ENCODE measurements at regions not wholly inside any gene's neighbourhood (a gene's known extent, or its start where the extent isn't known, plus 50 kb on each side); places are given as distances from the start of the nearest gene placed in this dataset.

DNA sequence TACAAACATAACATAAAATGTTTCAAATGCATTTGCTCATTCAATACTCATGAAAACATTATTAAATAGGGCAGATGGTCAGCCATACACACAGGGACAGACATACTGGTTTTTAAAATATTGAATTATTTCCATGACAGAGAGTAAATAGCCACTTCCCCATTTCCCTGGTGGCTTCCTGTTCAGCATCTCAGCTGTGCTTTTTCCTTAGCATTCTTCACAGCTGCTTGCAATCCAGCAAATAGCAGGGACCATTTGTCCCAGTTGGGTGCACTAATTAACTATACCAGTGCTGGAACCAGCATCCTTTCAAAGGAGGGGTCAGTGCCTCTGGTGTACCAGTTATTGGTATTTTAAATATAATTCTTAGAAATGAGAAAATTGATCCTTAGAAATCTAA is 964.7 kb downstream of the RAB28 start:
- no peak for FAIRE-seq
- DNase-seq, result no peak
- H3K36me3 ChIP-seq (ENCODE audit: control insufficient read depth in 3 of 3, insufficient read depth in 2 of 3, low read depth in 1 of 3, low read length in 3 of 3), result no peaks in the 10 kb centered on the region
- H3K27ac ChIP-seq (ENCODE audit: low read depth in 1 of 3, low read length in 2 of 3), result no peak overlapping the region
- H3K4me3 ChIP-seq (ENCODE audit: low read depth in 1 of 3, low read length in 3 of 3), result no peak overlapping the region
- peaks cover 0 to 2% (median 0%) of the 10 kb centered on the region in 3 donors for H3K4me1 ChIP-seq (ENCODE audit: control insufficient read depth in 3 of 3, insufficient read depth in 2 of 3, low read depth in 1 of 3, low read length in 2 of 3)
- no peaks in the 10 kb centered on the region for H3K27me3 ChIP-seq (ENCODE audit: control insufficient read depth in 3 of 3, insufficient read depth in 3 of 3, low read length in 3 of 3)
- H3K9me3 ChIP-seq (ENCODE audit: control insufficient read depth in 2 of 2, insufficient read depth in 1 of 2, low read depth in 1 of 2, low read length in 1 of 2), result peaks cover 0 to 13% of the 10 kb centered on the region in 2 donors

DNA sequence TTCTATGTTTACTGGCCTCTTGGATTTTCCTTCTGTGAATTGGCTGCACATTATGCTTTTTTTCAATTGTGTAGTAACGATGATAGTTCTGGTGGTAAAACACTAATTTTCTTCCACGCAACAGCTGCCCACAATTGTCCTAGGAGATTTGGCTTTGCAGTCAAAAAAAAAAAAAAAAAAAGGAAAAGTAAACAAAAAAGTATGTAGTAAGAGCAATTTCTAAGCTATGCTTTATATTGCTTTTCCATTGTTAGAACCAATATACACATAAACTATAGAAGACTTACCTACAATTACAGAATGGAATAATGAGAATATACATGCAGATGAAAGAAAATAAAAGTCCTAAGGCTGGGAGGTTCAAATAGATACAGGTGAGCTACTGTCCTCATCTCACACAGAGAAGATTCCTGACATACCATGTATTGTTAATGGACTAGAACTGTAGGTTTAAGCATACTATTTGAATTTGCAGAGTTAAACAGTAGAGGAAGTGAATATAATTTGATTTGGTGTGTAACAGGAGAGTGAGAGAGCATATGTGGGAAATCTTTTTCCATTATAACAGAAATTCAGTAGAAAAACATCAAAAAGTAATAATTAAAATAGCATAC is 976.2 kb downstream of the RAB28 start:
- DNase-seq (no peak), FAIRE-seq (no peak)
- Histone ChIP-seq H3K4me1 (ENCODE audit: control insufficient read depth in 3 of 3, insufficient read depth in 2 of 3, low read depth in 1 of 3, low read length in 2 of 3) (no peaks in the 10 kb centered on the region), H3K27ac (ENCODE audit: low read depth in 1 of 3, low read length in 2 of 3) (no peak overlapping the region), H3K36me3 (ENCODE audit: control insufficient read depth in 3 of 3, insufficient read depth in 2 of 3, low read depth in 1 of 3, low read length in 3 of 3) (no peaks in the 10 kb centered on the region), H3K4me3 (ENCODE audit: low read depth in 1 of 3, low read length in 3 of 3) (no peak overlapping the region), H3K9me3 (ENCODE audit: control insufficient read depth in 2 of 2, insufficient read depth in 1 of 2, low read depth in 1 of 2, low read length in 1 of 2) (peaks cover 0 to 3% of the 10 kb centered on the region in 2 donors), H3K27me3 (ENCODE audit: control insufficient read depth in 3 of 3, insufficient read depth in 3 of 3, low read length in 3 of 3) (no peaks in the 10 kb centered on the region)
- 41 to 60% (median 50%) methylated on average over 2 of the region's 2 CpGs for WGBS, 3 donors

DNA sequence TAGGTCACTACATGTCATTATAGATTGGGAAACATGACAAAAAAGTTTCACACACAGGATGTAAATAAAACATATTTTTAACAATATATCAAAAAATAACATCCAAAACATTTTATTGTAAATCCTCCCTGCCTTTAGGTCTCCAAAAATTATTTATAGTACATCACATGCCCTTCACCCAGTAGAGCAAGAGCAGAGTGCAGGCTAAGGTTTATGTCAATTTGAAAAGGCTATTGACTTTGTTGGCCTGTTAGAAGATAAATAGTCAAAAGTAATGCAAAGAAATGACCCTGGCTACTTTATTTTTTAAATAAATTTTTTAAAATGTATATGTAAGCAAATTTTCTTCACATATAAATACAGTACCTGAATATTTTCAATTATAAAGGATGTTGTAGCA is 983.7 kb downstream of the RAB28 start:
- FAIRE-seq, result no peak
- no peak overlapping the region for H3K4me3 ChIP-seq (ENCODE audit: low read depth in 1 of 3, low read length in 3 of 3)

DNA sequence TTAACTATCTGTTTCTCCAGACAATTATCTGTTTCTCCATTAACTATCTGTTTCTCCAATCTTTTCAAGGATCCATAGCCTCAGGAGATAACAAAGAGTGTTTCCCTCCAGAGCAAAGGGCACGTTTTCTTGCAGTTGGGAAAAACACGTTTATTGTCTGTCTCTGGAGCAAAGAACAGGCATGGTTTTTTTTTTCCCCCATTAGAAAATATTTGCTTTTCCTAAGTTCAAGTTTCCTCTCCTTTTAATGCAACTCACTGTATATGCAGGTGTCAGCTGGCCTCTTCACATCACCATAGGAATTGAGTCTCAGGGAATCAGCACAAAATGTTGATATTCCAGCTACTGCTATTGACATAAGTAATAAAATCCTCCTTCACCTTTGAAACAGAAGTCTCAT is 984.4 kb downstream of the RAB28 start:
- Histone ChIP-seq H3K9me3 (ENCODE audit: control insufficient read depth in 2 of 2, insufficient read depth in 1 of 2, low read depth in 1 of 2, low read length in 1 of 2) (peaks cover 0 to 12% of the 10 kb centered on the region in 2 donors), H3K4me3 (ENCODE audit: low read depth in 1 of 3, low read length in 3 of 3) (no peak overlapping the region), H3K27ac (ENCODE audit: low read depth in 1 of 3, low read length in 2 of 3) (peak overlapping the region in 1 of 3 donors; percentile 34), H3K36me3 (ENCODE audit: control insufficient read depth in 3 of 3, insufficient read depth in 2 of 3, low read depth in 1 of 3, low read length in 3 of 3) (no peaks in the 10 kb centered on the region), H3K4me1 (ENCODE audit: control insufficient read depth in 3 of 3, insufficient read depth in 2 of 3, low read depth in 1 of 3, low read length in 2 of 3) (peaks cover 0 to 15% (median 0%) of the 10 kb centered on the region in 3 donors), H3K27me3 (ENCODE audit: control insufficient read depth in 3 of 3, insufficient read depth in 3 of 3, low read length in 3 of 3) (no peaks in the 10 kb centered on the region)
- WGBS, 3 donors, result 6 to 24% (median 9%) methylated on average over 2 of the region's 2 CpGs
- DNase-seq (peak in 1 of 2 donors; percentile 86), FAIRE-seq (no peak)

More for the DNA sequence above, 983.7 kb downstream of the RAB28 start:
- Histone ChIP-seq H3K27me3 (ENCODE audit: control insufficient read depth in 3 of 3, insufficient read depth in 3 of 3, low read length in 3 of 3) (no peaks in the 10 kb centered on the region), H3K36me3 (ENCODE audit: control insufficient read depth in 3 of 3, insufficient read depth in 2 of 3, low read depth in 1 of 3, low read length in 3 of 3) (no peaks in the 10 kb centered on the region), H3K27ac (ENCODE audit: low read depth in 1 of 3, low read length in 2 of 3) (peak overlapping the region in 1 of 3 donors; percentile 61), H3K9me3 (ENCODE audit: control insufficient read depth in 2 of 2, insufficient read depth in 1 of 2, low read depth in 1 of 2, low read length in 1 of 2) (peaks cover 0 to 12% of the 10 kb centered on the region in 2 donors), H3K4me1 (ENCODE audit: control insufficient read depth in 3 of 3, insufficient read depth in 2 of 3, low read depth in 1 of 3, low read length in 2 of 3) (peaks cover 0 to 11% (median 0%) of the 10 kb centered on the region in 3 donors)
- DNase-seq, result no peak

DNA sequence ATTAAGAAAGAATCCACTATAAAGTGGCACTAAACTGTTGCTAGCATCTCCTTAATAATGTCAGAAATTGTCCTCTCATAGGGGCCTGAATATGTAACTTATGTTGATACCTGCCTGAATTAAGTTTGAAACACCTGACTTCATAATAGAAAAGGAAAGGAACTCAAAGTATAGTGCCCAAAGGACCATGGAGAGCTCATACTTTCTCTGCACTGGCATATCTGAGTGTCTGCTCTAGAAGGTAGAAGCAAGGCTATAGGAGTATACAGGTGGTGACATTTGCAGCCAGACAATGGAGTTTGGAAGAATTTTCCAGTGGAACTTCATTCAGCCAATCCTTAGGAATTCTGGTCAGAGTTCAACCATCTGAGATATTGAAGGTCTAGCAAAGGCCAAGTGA is 988.9 kb downstream of the RAB28 start:
- Histone ChIP-seq H3K36me3 (ENCODE audit: control insufficient read depth in 3 of 3, insufficient read depth in 2 of 3, low read depth in 1 of 3, low read length in 3 of 3) (no peaks in the 10 kb centered on the region), H3K9me3 (ENCODE audit: control insufficient read depth in 2 of 2, insufficient read depth in 1 of 2, low read depth in 1 of 2, low read length in 1 of 2) (no peaks in the 10 kb centered on the region), H3K27ac (ENCODE audit: low read depth in 1 of 3, low read length in 2 of 3) (no peak overlapping the region), H3K27me3 (ENCODE audit: control insufficient read depth in 3 of 3, insufficient read depth in 3 of 3, low read length in 3 of 3) (no peaks in the 10 kb centered on the region), H3K4me1 (ENCODE audit: control insufficient read depth in 3 of 3, insufficient read depth in 2 of 3, low read depth in 1 of 3, low read length in 2 of 3) (peaks cover 0 to 10% (median 0%) of the 10 kb centered on the region in 3 donors), H3K4me3 (ENCODE audit: low read depth in 1 of 3, low read length in 3 of 3) (no peak overlapping the region)
- DNase-seq (no peak), FAIRE-seq (no peak)

DNA sequence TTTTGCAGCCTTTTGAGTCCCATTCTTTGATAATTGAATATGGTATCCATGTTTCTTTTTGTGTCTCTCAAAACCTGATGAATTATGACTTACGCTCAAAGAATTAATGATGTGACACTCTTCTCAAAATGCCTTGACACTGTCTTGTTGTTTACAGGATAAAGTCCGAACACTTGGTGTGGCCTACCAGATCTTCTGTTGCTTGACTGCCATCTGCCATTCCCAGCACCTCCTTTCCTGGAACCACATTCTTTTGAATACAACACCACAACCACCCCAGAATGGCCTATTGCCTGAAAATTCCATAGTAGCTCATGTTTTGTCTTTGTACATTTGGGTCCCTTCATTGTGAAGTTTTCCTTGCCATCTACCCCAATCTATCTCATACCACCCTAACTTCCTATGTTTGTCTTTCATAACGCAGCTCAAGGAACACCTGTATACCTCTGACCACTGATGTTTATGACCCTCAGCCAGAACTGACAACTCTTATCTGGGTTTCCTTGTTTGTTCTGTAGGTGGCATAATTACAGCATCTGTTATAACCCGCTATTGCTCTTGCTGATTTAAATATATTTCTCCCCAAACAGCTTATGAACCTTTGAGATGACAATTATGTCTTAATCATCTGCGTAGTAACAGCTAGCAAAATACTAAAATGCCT is 991.3 kb downstream of the RAB28 start:
- no peaks in the 10 kb centered on the region for H3K9me3 ChIP-seq (ENCODE audit: control insufficient read depth in 2 of 2, insufficient read depth in 1 of 2, low read depth in 1 of 2, low read length in 1 of 2)
- DNase-seq, result peak in 1 of 2 donors; percentile 54
- FAIRE-seq, result no peak
- 43 to 76% (median 60%) methylated on average over 5 of the region's 5 CpGs for WGBS, 3 donors
- H3K27ac ChIP-seq (ENCODE audit: low read depth in 1 of 3, low read length in 2 of 3), result no peak overlapping the region
- H3K27me3 ChIP-seq (ENCODE audit: control insufficient read depth in 3 of 3, insufficient read depth in 3 of 3, low read length in 3 of 3), result no peaks in the 10 kb centered on the region
- H3K4me3 ChIP-seq (ENCODE audit: low read depth in 1 of 3, low read length in 3 of 3), result no peak overlapping the region
- peaks cover 0 to 9% (median 0%) of the 10 kb centered on the region in 3 donors for H3K4me1 ChIP-seq (ENCODE audit: control insufficient read depth in 3 of 3, insufficient read depth in 2 of 3, low read depth in 1 of 3, low read length in 2 of 3)
- no peaks in the 10 kb centered on the region for H3K36me3 ChIP-seq (ENCODE audit: control insufficient read depth in 3 of 3, insufficient read depth in 2 of 3, low read depth in 1 of 3, low read length in 3 of 3)

DNA sequence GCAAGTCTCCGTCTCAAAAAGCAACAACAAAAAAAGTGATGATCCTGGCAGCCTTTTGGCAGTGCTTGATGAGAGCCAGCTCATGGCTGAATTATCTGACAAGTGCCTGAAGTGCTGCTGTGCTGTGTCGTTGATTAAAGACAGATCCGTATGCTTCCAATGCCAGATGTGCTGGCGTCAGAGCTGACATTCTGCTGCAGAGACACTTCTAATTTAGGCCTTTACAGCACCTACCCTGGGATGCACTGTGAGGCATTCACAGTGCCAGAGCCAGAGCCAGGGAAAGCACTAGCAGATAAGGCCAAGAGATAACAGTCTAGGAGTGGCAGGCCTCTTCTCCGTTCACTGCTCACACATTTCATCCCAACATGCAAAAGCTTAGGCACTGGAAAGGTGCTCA is 995.5 kb downstream of the RAB28 start:
- no peak overlapping the region for H3K27ac ChIP-seq (ENCODE audit: low read depth in 1 of 3, low read length in 2 of 3)
- FAIRE-seq (no peak), DNase-seq (no peak)
- H3K36me3 ChIP-seq (ENCODE audit: control insufficient read depth in 3 of 3, insufficient read depth in 2 of 3, low read depth in 1 of 3, low read length in 3 of 3), result no peaks in the 10 kb centered on the region
- no peak overlapping the region for H3K4me3 ChIP-seq (ENCODE audit: low read depth in 1 of 3, low read length in 3 of 3)
- H3K9me3 ChIP-seq (ENCODE audit: control insufficient read depth in 2 of 2, insufficient read depth in 1 of 2, low read depth in 1 of 2, low read length in 1 of 2), result peaks cover 0 to 1% of the 10 kb centered on the region in 2 donors
- peaks cover 0 to 5% (median 0%) of the 10 kb centered on the region in 3 donors for H3K4me1 ChIP-seq (ENCODE audit: control insufficient read depth in 3 of 3, insufficient read depth in 2 of 3, low read depth in 1 of 3, low read length in 2 of 3)
- 38 to 56% (median 47%) methylated on average over 5 of the region's 5 CpGs for WGBS, 3 donors
- H3K27me3 ChIP-seq (ENCODE audit: control insufficient read depth in 3 of 3, insufficient read depth in 3 of 3, low read length in 3 of 3), result no peaks in the 10 kb centered on the region

DNA sequence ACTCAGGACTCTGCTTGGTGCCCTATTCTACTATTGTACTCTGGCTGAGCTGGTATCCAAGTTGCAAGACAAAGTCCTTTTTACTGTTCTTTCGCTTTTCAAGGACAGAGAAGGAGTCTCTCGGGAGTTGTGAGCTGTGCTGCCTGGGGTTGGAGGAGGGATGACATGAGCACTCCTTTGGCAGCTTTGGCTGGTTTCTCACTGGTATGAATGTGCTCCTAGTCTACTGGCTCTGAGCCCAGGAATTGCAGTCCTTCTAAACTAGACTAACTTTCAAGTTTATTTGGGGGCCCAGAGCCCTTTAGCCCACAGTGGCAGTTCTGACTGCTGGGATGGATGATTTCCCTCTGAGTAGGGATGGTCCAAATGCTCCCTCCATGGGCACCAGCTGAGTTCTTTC is 997.1 kb downstream of the RAB28 start:
- FAIRE-seq (no peak), DNase-seq (no peak)
- WGBS, 3 donors, result 40 to 72% (median 68%) methylated on average over 2 of the region's 2 CpGs
- H3K27ac ChIP-seq (ENCODE audit: low read depth in 1 of 3, low read length in 2 of 3), result no peak overlapping the region
- no peak overlapping the region for H3K4me3 ChIP-seq (ENCODE audit: low read depth in 1 of 3, low read length in 3 of 3)
- H3K9me3 ChIP-seq (ENCODE audit: control insufficient read depth in 2 of 2, insufficient read depth in 1 of 2, low read depth in 1 of 2, low read length in 1 of 2), result peaks cover 0 to 1% of the 10 kb centered on the region in 2 donors
- H3K4me1 ChIP-seq (ENCODE audit: control insufficient read depth in 3 of 3, insufficient read depth in 2 of 3, low read depth in 1 of 3, low read length in 2 of 3), result no peaks in the 10 kb centered on the region
- H3K27me3 ChIP-seq (ENCODE audit: control insufficient read depth in 3 of 3, insufficient read depth in 3 of 3, low read length in 3 of 3), result no peaks in the 10 kb centered on the region
- no peaks in the 10 kb centered on the region for H3K36me3 ChIP-seq (ENCODE audit: control insufficient read depth in 3 of 3, insufficient read depth in 2 of 3, low read depth in 1 of 3, low read length in 3 of 3)

DNA sequence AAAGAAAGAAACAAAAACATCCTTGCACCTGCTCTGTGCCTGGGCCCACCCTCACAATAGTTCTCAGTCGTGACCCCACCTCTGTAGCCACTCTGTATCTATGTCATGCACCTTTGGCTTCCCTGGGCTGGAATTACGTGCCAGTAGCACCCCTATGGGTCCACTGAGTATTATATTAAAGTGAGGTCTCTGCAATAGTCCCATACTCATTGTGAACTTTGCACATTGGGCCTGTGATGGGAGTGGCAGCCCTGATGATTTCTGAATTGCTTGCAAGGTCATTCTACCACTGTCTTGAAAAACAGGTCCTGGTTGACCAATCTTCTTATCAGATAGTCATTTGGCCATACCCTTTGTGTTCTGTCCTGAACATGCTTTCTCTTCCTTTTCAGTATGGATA is 1012.1 kb downstream of the RAB28 start:
- no peaks in the 10 kb centered on the region for H3K9me3 ChIP-seq (ENCODE audit: control insufficient read depth in 2 of 2, insufficient read depth in 1 of 2, low read depth in 1 of 2, low read length in 1 of 2)
- FAIRE-seq, result no peak
- no peaks in the 10 kb centered on the region for H3K4me1 ChIP-seq (ENCODE audit: control insufficient read depth in 3 of 3, insufficient read depth in 2 of 3, low read depth in 1 of 3, low read length in 2 of 3)
- H3K27me3 ChIP-seq (ENCODE audit: control insufficient read depth in 3 of 3, insufficient read depth in 3 of 3, low read length in 3 of 3), result no peaks in the 10 kb centered on the region
- no peaks in the 10 kb centered on the region for H3K36me3 ChIP-seq (ENCODE audit: control insufficient read depth in 3 of 3, insufficient read depth in 2 of 3, low read depth in 1 of 3, low read length in 3 of 3)
- H3K27ac ChIP-seq (ENCODE audit: low read depth in 1 of 3, low read length in 2 of 3), result no peak overlapping the region
- WGBS, 3 donors, result 29 to 63% (median 40%) methylated on average over 2 of the region's 2 CpGs
- no peak overlapping the region for H3K4me3 ChIP-seq (ENCODE audit: low read depth in 1 of 3, low read length in 3 of 3)
- peak in 1 of 2 donors; percentile 72 for DNase-seq

All from small intestine (tissue), 7 donors.